Prostate gland (tissue), 2 donors: ENCODE measurements at regions not wholly inside any gene's neighbourhood (a gene's known extent, or its start where the extent isn't known, plus 50 kb on each side); places are given as distances from the start of the nearest gene placed in this dataset.

Source experiments
- POLR2A ChIP-seq: fragments of 450-650 bp; IDR thresholded peaks from one replicate; pipeline ENCODE4 v1.6.1; 2016; ENCODE audit warnings: antibody characterized with exemption, mild to moderate bottlenecking
- TF ChIP-seq, protein P1 (sequence below), 4 experiments: fragments of 200-600 bp in 2 of 4; fragments of 450-650 bp in 2 of 4; sonication (generic) in 2 of 4; IDR thresholded peaks; 1 replicate in 3 of 4; 2 replicates in 1 of 4; pipeline ENCODE4 v1.5.1; 2016 to 2019; ENCODE audit warnings: antibody characterized with exemption in 4 of 4, mild to moderate bottlenecking in 2 of 4, moderate library complexity in 2 of 4

GRCh38 chr2:237218756-237219155, 133.1 kb downstream of the COPS8 start:
- TF ChIP-seq, protein P1, sequence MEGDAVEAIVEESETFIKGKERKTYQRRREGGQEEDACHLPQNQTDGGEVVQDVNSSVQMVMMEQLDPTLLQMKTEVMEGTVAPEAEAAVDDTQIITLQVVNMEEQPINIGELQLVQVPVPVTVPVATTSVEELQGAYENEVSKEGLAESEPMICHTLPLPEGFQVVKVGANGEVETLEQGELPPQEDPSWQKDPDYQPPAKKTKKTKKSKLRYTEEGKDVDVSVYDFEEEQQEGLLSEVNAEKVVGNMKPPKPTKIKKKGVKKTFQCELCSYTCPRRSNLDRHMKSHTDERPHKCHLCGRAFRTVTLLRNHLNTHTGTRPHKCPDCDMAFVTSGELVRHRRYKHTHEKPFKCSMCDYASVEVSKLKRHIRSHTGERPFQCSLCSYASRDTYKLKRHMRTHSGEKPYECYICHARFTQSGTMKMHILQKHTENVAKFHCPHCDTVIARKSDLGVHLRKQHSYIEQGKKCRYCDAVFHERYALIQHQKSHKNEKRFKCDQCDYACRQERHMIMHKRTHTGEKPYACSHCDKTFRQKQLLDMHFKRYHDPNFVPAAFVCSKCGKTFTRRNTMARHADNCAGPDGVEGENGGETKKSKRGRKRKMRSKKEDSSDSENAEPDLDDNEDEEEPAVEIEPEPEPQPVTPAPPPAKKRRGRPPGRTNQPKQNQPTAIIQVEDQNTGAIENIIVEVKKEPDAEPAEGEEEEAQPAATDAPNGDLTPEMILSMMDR (IDR thresholded peaks at IDR 0.05), result no peak
- TF ChIP-seq POLR2A, result no peak
